HEK293 (cell line): ENCODE measurements at regions not wholly inside any gene's neighbourhood (a gene's known extent, or its start where the extent isn't known, plus 50 kb on each side); places are given as distances from the start of the nearest gene placed in this dataset.

Experiments
- CTCF ChIA-PET: fragments of 350-600 bp; formaldehyde crosslinking; extraction: SDS; loops from one replicate; lab custom pipeline; 2021; ENCODE audit warnings: antibody characterized with exemption; lab: Yijun Ruan, JAX
- POLR2A ChIA-PET: fragments of 300-600 bp; formaldehyde crosslinking; extraction: SDS; loops from one replicate; lab custom pipeline; 2020; ENCODE audit warnings: antibody characterized with exemption, inconsistent platforms; lab: Yijun Ruan, JAX
- H3K27ac ChIP-seq: fragments of 200-500 bp; sonication (Bioruptor generic); 2 replicates; pipeline ENCODE4 v1.5.1; 2014; ENCODE audit warnings: low read depth, low read length, control low read depth, inconsistent platforms; ENCODE audit errors: extremely low read depth
- H3K36me3 ChIP-seq, 2 experiments: fragments of 200-500 bp in 1 of 2; sonication (Bioruptor generic) in 1 of 2; 1 replicate in 1 of 2; 2 replicates in 1 of 2; pipeline ENCODE4 v1.5.1; 2014 to 2017; ENCODE audit warnings: inconsistent platforms in 2 of 2, low read length in 2 of 2; ENCODE audit not compliant: control insufficient read depth in 2 of 2, insufficient read depth in 1 of 2
- H3K4me1 ChIP-seq: fragments of 200-500 bp; sonication (Bioruptor generic); 2 replicates; pipeline ENCODE4 v1.5.1; 2014; ENCODE audit warnings: mild to moderate bottlenecking, low read length, inconsistent platforms; ENCODE audit not compliant: control insufficient read depth, insufficient read depth
- H3K4me3 ChIP-seq: 2 replicates; pipeline ENCODE4 v1.5.1; 2011; ENCODE audit warnings: low read depth, mild to moderate bottlenecking, control low read depth, low read length, moderate library complexity
- H3K9me3 ChIP-seq: fragments of 200-500 bp; sonication (Bioruptor generic); 2 replicates; pipeline ENCODE4 v1.5.1; 2014; ENCODE audit warnings: low read depth, low read length, inconsistent platforms; ENCODE audit not compliant: control insufficient read depth, insufficient read depth
- GLI2 ChIP-seq: fragments of 450-650 bp; formaldehyde crosslinking; IDR thresholded peaks from 2 replicates; pipeline ENCODE4; 2017; ENCODE audit warnings: missing biosample characterization, missing genetic modification characterization, low read depth, borderline replicate concordance
- KLF16 ChIP-seq: fragments of 450-650 bp; formaldehyde crosslinking; IDR thresholded peaks from 2 replicates; pipeline ENCODE4 v1.5.1; 2017; ENCODE audit warnings: missing biosample characterization, missing genetic modification characterization
- REPIN1 ChIP-seq: fragments of 450-650 bp; formaldehyde crosslinking; IDR thresholded peaks from 2 replicates; pipeline ENCODE4 v1.5.1; 2017; ENCODE audit warnings: missing biosample characterization, missing genetic modification characterization, low read depth
- REST ChIP-seq: fragments of 450-650 bp; formaldehyde crosslinking; IDR thresholded peaks from 2 replicates; pipeline ENCODE4 v1.5.1; 2016; ENCODE audit warnings: missing biosample characterization, missing genetic modification characterization
- SALL2 ChIP-seq: fragments of 450-650 bp; formaldehyde crosslinking; IDR thresholded peaks from 2 replicates; pipeline ENCODE4 v1.5.0; 2017; ENCODE audit warnings: missing biosample characterization, mild to moderate bottlenecking, missing genetic modification characterization, borderline replicate concordance
- SCRT2 ChIP-seq: fragments of 450-650 bp; formaldehyde crosslinking; IDR thresholded peaks from 2 replicates; pipeline ENCODE4 v1.5.1; 2016; ENCODE audit warnings: missing biosample characterization, missing genetic modification characterization
- TCF7L2 ChIP-seq: IDR thresholded peaks from 2 replicates; pipeline ENCODE4 v1.6.1; 2011; ENCODE audit warnings: low read depth, mild to moderate bottlenecking, inconsistent platforms, low read length, moderate library complexity, borderline replicate concordance
- ZBTB44 ChIP-seq: fragments of 450-650 bp; IDR thresholded peaks from 2 replicates; pipeline ENCODE4 v1.5.1; 2018; ENCODE audit warnings: missing biosample characterization, mild to moderate bottlenecking, missing genetic modification characterization
- ZFP3 ChIP-seq: fragments of 450-650 bp; formaldehyde crosslinking; IDR thresholded peaks from 2 replicates; pipeline ENCODE4 v1.5.1; 2016; ENCODE audit warnings: low read depth, missing biosample characterization, missing genetic modification characterization
- ZFP37 ChIP-seq: fragments of 450-650 bp; formaldehyde crosslinking; IDR thresholded peaks from 2 replicates; pipeline ENCODE4 v1.5.1; 2016; ENCODE audit warnings: missing biosample characterization, missing genetic modification characterization
- ZNF19 ChIP-seq: fragments of 450-650 bp; formaldehyde crosslinking; IDR thresholded peaks from 2 replicates; pipeline ENCODE4; 2016; ENCODE audit warnings: missing biosample characterization, missing genetic modification characterization, low read depth
- ZNF223 ChIP-seq: fragments of 450-650 bp; formaldehyde crosslinking; IDR thresholded peaks from 2 replicates; pipeline ENCODE4 v1.5.1; 2016; ENCODE audit warnings: missing biosample characterization, missing genetic modification characterization
- ZNF530 ChIP-seq: fragments of 450-650 bp; formaldehyde crosslinking; IDR thresholded peaks from 2 replicates; pipeline ENCODE4 v1.5.1; 2016; ENCODE audit warnings: low read depth, missing biosample characterization, missing genetic modification characterization
- ZNF561 ChIP-seq: fragments of 450-650 bp; IDR thresholded peaks from 2 replicates; pipeline ENCODE4 v1.5.1; 2018; ENCODE audit warnings: missing biosample characterization, missing genetic modification characterization, borderline replicate concordance
- ZNF596 ChIP-seq: fragments of 450-650 bp; IDR thresholded peaks from 2 replicates; pipeline ENCODE4 v1.5.0; 2018; ENCODE audit warnings: missing biosample characterization, mild to moderate bottlenecking, missing genetic modification characterization, moderate library complexity
- ZSCAN16 ChIP-seq: fragments of 450-650 bp; formaldehyde crosslinking; IDR thresholded peaks from 2 replicates; pipeline ENCODE4 v1.5.1; 2016; ENCODE audit warnings: missing biosample characterization, missing genetic modification characterization
- TF ChIP-seq, protein P1 (sequence below): fragments of 450-650 bp; formaldehyde crosslinking; IDR thresholded peaks from 2 replicates; pipeline ENCODE4 v1.5.1; 2017; ENCODE audit warnings: missing biosample characterization, missing genetic modification characterization
- TF ChIP-seq, protein P2 (sequence below): fragments of 450-650 bp; formaldehyde crosslinking; IDR thresholded peaks from 2 replicates; pipeline ENCODE4 v1.5.0; 2017; ENCODE audit warnings: missing biosample characterization, missing genetic modification characterization, borderline replicate concordance
- TF ChIP-seq, protein P3 (sequence below): fragments of 450-650 bp; formaldehyde crosslinking; IDR thresholded peaks from 2 replicates; pipeline ENCODE4 v1.5.1; 2016; ENCODE audit warnings: missing biosample characterization, missing genetic modification characterization
- TF ChIP-seq, protein P4 (sequence below): fragments of 450-650 bp; formaldehyde crosslinking; IDR thresholded peaks from 2 replicates; pipeline ENCODE4 v1.5.1; 2016; ENCODE audit warnings: missing biosample characterization, missing genetic modification characterization, borderline replicate concordance

DNA sequence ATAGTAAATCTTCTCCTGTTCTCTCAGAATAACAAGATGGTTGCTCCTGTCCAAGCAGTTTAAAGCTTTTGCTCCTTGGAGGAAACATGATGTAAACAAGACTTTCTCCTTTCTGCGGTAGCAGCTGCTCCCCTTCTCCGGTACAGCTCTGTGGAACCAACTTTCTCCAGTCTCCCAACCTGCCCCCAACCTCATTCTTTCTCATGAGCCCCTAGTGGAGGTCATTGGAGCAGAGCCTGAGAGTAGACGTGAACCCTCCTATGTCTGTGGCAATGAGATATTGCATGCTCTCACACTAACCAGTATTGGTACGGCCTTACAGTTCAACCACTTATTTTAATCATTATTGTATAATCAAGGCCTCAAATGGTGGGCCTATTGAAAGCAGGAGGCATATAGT is 483.8 kb upstream of the CDH10 start:
- ChIA-PET CTCF (no interaction called here), POLR2A (no interaction called here)
- no peaks in the 10 kb centered on the region for H3K4me1 ChIP-seq
- H3K9me3 ChIP-seq, result no peaks in the 10 kb centered on the region; the same call in 1 of the 2 replicates
- no peak overlapping the region for H3K27ac ChIP-seq
- no peak overlapping the region for H3K4me3 ChIP-seq
- no peaks in the 10 kb centered on the region for H3K36me3 ChIP-seq
- TF ChIP-seq, protein P1, sequence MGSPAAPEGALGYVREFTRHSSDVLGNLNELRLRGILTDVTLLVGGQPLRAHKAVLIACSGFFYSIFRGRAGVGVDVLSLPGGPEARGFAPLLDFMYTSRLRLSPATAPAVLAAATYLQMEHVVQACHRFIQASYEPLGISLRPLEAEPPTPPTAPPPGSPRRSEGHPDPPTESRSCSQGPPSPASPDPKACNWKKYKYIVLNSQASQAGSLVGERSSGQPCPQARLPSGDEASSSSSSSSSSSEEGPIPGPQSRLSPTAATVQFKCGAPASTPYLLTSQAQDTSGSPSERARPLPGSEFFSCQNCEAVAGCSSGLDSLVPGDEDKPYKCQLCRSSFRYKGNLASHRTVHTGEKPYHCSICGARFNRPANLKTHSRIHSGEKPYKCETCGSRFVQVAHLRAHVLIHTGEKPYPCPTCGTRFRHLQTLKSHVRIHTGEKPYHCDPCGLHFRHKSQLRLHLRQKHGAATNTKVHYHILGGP (tag by site-specific recombination), result no peak
- TF ChIP-seq ZNF561 (tag by site-specific recombination) (no peak), ZNF530 (no peak), SCRT2 (tag by site-specific recombination) (no peak), ZNF596 (no peak), ZBTB44 (tag by site-specific recombination) (no peak), ZNF19 (no peak), ZSCAN16 (tag by site-specific recombination) (no peak), ZNF223 (tag by site-specific recombination) (no peak), TCF7L2 (no peak), REST (tag by site-specific recombination) (no peak), SALL2 (no peak), REPIN1 (tag by site-specific recombination) (no peak), KLF16 (tag by site-specific recombination) (no peak), ZFP3 (no peak), ZFP37 (tag by site-specific recombination) (no peak), GLI2 (tag by site-specific recombination) (no peak)
- TF ChIP-seq, protein P2, sequence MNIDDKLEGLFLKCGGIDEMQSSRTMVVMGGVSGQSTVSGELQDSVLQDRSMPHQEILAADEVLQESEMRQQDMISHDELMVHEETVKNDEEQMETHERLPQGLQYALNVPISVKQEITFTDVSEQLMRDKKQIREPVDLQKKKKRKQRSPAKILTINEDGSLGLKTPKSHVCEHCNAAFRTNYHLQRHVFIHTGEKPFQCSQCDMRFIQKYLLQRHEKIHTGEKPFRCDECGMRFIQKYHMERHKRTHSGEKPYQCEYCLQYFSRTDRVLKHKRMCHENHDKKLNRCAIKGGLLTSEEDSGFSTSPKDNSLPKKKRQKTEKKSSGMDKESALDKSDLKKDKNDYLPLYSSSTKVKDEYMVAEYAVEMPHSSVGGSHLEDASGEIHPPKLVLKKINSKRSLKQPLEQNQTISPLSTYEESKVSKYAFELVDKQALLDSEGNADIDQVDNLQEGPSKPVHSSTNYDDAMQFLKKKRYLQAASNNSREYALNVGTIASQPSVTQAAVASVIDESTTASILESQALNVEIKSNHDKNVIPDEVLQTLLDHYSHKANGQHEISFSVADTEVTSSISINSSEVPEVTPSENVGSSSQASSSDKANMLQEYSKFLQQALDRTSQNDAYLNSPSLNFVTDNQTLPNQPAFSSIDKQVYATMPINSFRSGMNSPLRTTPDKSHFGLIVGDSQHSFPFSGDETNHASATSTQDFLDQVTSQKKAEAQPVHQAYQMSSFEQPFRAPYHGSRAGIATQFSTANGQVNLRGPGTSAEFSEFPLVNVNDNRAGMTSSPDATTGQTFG (tag by site-specific recombination), result no peak
- TF ChIP-seq, protein P3, sequence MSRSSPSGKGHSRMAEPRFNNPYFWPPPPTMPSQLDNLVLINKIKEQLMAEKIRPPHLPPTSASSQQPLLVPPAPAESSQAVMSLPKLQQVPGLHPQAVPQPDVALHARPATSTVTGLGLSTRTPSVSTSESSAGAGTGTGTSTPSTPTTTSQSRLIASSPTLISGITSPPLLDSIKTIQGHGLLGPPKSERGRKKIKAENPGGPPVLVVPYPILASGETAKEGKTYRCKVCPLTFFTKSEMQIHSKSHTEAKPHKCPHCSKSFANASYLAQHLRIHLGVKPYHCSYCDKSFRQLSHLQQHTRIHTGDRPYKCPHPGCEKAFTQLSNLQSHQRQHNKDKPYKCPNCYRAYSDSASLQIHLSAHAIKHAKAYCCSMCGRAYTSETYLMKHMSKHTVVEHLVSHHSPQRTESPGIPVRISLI (tag by site-specific recombination), result no peak
- TF ChIP-seq, protein P4, sequence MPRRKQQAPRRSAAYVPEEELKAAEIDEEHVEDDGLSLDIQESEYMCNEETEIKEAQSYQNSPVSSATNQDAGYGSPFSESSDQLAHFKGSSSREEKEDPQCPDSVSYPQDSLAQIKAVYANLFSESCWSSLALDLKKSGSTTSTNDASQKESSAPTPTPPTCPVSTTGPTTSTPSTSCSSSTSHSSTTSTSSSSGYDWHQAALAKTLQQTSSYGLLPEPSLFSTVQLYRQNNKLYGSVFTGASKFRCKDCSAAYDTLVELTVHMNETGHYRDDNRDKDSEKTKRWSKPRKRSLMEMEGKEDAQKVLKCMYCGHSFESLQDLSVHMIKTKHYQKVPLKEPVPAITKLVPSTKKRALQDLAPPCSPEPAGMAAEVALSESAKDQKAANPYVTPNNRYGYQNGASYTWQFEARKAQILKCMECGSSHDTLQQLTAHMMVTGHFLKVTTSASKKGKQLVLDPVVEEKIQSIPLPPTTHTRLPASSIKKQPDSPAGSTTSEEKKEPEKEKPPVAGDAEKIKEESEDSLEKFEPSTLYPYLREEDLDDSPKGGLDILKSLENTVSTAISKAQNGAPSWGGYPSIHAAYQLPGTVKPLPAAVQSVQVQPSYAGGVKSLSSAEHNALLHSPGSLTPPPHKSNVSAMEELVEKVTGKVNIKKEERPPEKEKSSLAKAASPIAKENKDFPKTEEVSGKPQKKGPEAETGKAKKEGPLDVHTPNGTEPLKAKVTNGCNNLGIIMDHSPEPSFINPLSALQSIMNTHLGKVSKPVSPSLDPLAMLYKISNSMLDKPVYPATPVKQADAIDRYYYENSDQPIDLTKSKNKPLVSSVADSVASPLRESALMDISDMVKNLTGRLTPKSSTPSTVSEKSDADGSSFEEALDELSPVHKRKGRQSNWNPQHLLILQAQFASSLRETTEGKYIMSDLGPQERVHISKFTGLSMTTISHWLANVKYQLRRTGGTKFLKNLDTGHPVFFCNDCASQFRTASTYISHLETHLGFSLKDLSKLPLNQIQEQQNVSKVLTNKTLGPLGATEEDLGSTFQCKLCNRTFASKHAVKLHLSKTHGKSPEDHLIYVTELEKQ (tag by site-specific recombination), result no peak
